Neuron (in vitro differentiated cells): ENCODE measurements at regions not wholly inside any gene's neighbourhood (a gene's known extent, or its start where the extent isn't known, plus 50 kb on each side); places are given as distances from the start of the nearest gene placed in this dataset.

Experiments
- H2AFZ ChIP-seq: one replicate; pipeline ENCODE4 v1.6.1; 2013; ENCODE audit warnings: low read depth, mild to moderate bottlenecking, inconsistent platforms, low read length, moderate library complexity
- H3K27me3 ChIP-seq: one replicate; pipeline ENCODE4 v1.6.1; 2013; ENCODE audit warnings: low read length; ENCODE audit not compliant: insufficient read depth
- H3K36me3 ChIP-seq: one replicate; pipeline ENCODE4 v1.6.1; 2013; ENCODE audit warnings: low read length; ENCODE audit not compliant: insufficient read depth
- H3K4me1 ChIP-seq: one replicate; pipeline ENCODE4 v1.6.1; 2013; ENCODE audit warnings: low read length; ENCODE audit not compliant: insufficient read depth
- H3K4me3 ChIP-seq: 2 replicates; pipeline ENCODE4 v1.5.1; 2013; ENCODE audit warnings: mild to moderate bottlenecking, low read length, moderate library complexity
- H3K9me3 ChIP-seq: one replicate; pipeline ENCODE4 v1.6.1; 2013; ENCODE audit warnings: low read length

GRCh38 chr13:90413548-90413947 is 933.9 kb upstream of the MIR17HG start:
- Histone ChIP-seq H3K36me3 (no peaks in the 10 kb centered on the region), H3K27me3 (no peaks in the 10 kb centered on the region)

GRCh38 chr13:90414691-90415596 is 932.5 kb upstream of the MIR17HG start:
- Histone ChIP-seq H3K4me3 (no peak overlapping the region), H3K27me3 (no peaks in the 10 kb centered on the region), H3K36me3 (no peaks in the 10 kb centered on the region), H3K9me3 (no peaks in the 10 kb centered on the region), H2AFZ (no peak overlapping the region), H3K4me1 (no peaks in the 10 kb centered on the region)

More at GRCh38 chr13:90413548-90413947, 933.9 kb upstream of the MIR17HG start:
- no peaks in the 10 kb centered on the region for H3K4me1 ChIP-seq
- no peaks in the 10 kb centered on the region for H3K9me3 ChIP-seq
- H3K4me3 ChIP-seq = no peak overlapping the region
- no peak overlapping the region for H2AFZ ChIP-seq

GRCh38 chr13:90415902-90416301 is 931.6 kb upstream of the MIR17HG start:
- Histone ChIP-seq H3K27me3 (no peaks in the 10 kb centered on the region), H3K36me3 (no peaks in the 10 kb centered on the region), H3K9me3 (no peaks in the 10 kb centered on the region), H2AFZ (no peak overlapping the region), H3K4me3 (no peak overlapping the region), H3K4me1 (no peaks in the 10 kb centered on the region)

- no peaks in the 10 kb centered on the region for H3K4me1 ChIP-seq
- no peak overlapping the region for H2AFZ ChIP-seq
- H3K4me3 ChIP-seq = no peak overlapping the region
- no peaks in the 10 kb centered on the region for H3K9me3 ChIP-seq
- no peaks in the 10 kb centered on the region for H3K36me3 ChIP-seq
- H3K27me3 ChIP-seq = no peaks in the 10 kb centered on the region
Observed at GRCh38 chr13:90416519-90416918, 931.0 kb upstream of the MIR17HG start.

GRCh38 chr13:90416938-90417337 is 930.5 kb upstream of the MIR17HG start:
- H3K9me3 ChIP-seq = no peaks in the 10 kb centered on the region
- H3K4me1 ChIP-seq = no peaks in the 10 kb centered on the region
- no peaks in the 10 kb centered on the region for H3K36me3 ChIP-seq
- H3K4me3 ChIP-seq = no peak overlapping the region
- H2AFZ ChIP-seq = no peak overlapping the region
- no peaks in the 10 kb centered on the region for H3K27me3 ChIP-seq

GRCh38 chr13:90420683-90421082 is 926.8 kb upstream of the MIR17HG start:
- no peak overlapping the region for H3K4me3 ChIP-seq
- H3K9me3 ChIP-seq = no peaks in the 10 kb centered on the region
- H3K36me3 ChIP-seq = no peaks in the 10 kb centered on the region
- no peak overlapping the region for H2AFZ ChIP-seq
- no peaks in the 10 kb centered on the region for H3K4me1 ChIP-seq
- no peaks in the 10 kb centered on the region for H3K27me3 ChIP-seq

GRCh38 chr13:90427322-90428272 is 919.9 kb upstream of the MIR17HG start:
- Histone ChIP-seq H3K4me3 (no peak overlapping the region), H3K9me3 (no peaks in the 10 kb centered on the region), H3K27me3 (no peaks in the 10 kb centered on the region), H3K36me3 (no peaks in the 10 kb centered on the region), H2AFZ (no peak overlapping the region), H3K4me1 (no peaks in the 10 kb centered on the region)

GRCh38 chr13:90428522-90429210 is 918.8 kb upstream of the MIR17HG start:
- H2AFZ ChIP-seq = no peak overlapping the region
- no peaks in the 10 kb centered on the region for H3K9me3 ChIP-seq
- no peaks in the 10 kb centered on the region for H3K4me1 ChIP-seq
- H3K27me3 ChIP-seq = no peaks in the 10 kb centered on the region
- no peaks in the 10 kb centered on the region for H3K36me3 ChIP-seq
- H3K4me3 ChIP-seq = no peak overlapping the region

GRCh38 chr13:90430127-90430526 is 917.4 kb upstream of the MIR17HG start:
- H3K36me3 ChIP-seq = no peaks in the 10 kb centered on the region
- H3K4me1 ChIP-seq = no peaks in the 10 kb centered on the region
- no peak overlapping the region for H3K4me3 ChIP-seq

GRCh38 chr13:90436697-90437096 is 910.8 kb upstream of the MIR17HG start:
- no peak overlapping the region for H3K4me3 ChIP-seq
- no peak overlapping the region for H2AFZ ChIP-seq
- no peaks in the 10 kb centered on the region for H3K4me1 ChIP-seq
- no peaks in the 10 kb centered on the region for H3K36me3 ChIP-seq
- H3K9me3 ChIP-seq = no peaks in the 10 kb centered on the region
- no peaks in the 10 kb centered on the region for H3K27me3 ChIP-seq

More at GRCh38 chr13:90430127-90430526, 917.4 kb upstream of the MIR17HG start:
- Histone ChIP-seq H2AFZ (no peak overlapping the region), H3K27me3 (no peaks in the 10 kb centered on the region), H3K9me3 (no peaks in the 10 kb centered on the region)

- no peaks in the 10 kb centered on the region for H3K9me3 ChIP-seq
- no peak overlapping the region for H3K4me3 ChIP-seq
- no peaks in the 10 kb centered on the region for H3K4me1 ChIP-seq
- H2AFZ ChIP-seq = no peak overlapping the region
- no peaks in the 10 kb centered on the region for H3K27me3 ChIP-seq
- no peaks in the 10 kb centered on the region for H3K36me3 ChIP-seq
Observed at GRCh38 chr13:90438576-90438975, 908.9 kb upstream of the MIR17HG start.

- Histone ChIP-seq H2AFZ (no peak overlapping the region), H3K36me3 (no peaks in the 10 kb centered on the region), H3K9me3 (no peaks in the 10 kb centered on the region), H3K4me3 (no peak overlapping the region), H3K4me1 (peaks cover 14% of the 10 kb centered on the region), H3K27me3 (no peaks in the 10 kb centered on the region)
Observed at GRCh38 chr13:90443268-90443667, 904.2 kb upstream of the MIR17HG start.
